H9 (cell line): ENCODE measurements at regions not wholly inside any gene's neighbourhood (a gene's known extent, or its start where the extent isn't known, plus 50 kb on each side); places are given as distances from the start of the nearest gene placed in this dataset.

Source experiments
- DNase-seq: peaks from one replicate; pipeline ENCODE4 v3.0.0-alpha.2; 2017
- H2AFZ ChIP-seq: one replicate; pipeline ENCODE4 v1.6.1; 2013; ENCODE audit warnings: mild to moderate bottlenecking, low read length, control low read depth, moderate library complexity
- H2AK5ac ChIP-seq: 2 replicates; pipeline ENCODE4 v1.6.1; 2013; ENCODE audit warnings: low read length, control low read depth, mixed read lengths; ENCODE audit not compliant: insufficient read length
- H2BK120ac ChIP-seq: one replicate; pipeline ENCODE4 v1.6.1; 2013; ENCODE audit warnings: low read depth, mild to moderate bottlenecking, low read length, control low read depth, inconsistent platforms; ENCODE audit not compliant: poor library complexity, severe bottlenecking
- H2BK12ac ChIP-seq: 2 replicates; pipeline ENCODE4 v1.6.1; 2013; ENCODE audit warnings: low read length, control low read depth, mixed read lengths, low read depth; ENCODE audit not compliant: insufficient read length
- H2BK15ac ChIP-seq: 2 replicates; pipeline ENCODE4 v1.6.1; 2013; ENCODE audit warnings: low read depth, low read length, control low read depth
- H2BK20ac ChIP-seq: one replicate; pipeline ENCODE4 v1.6.1; 2013; ENCODE audit warnings: low read depth, mild to moderate bottlenecking, low read length, control low read depth, inconsistent platforms; ENCODE audit not compliant: poor library complexity, severe bottlenecking
- H2BK5ac ChIP-seq: 2 replicates; pipeline ENCODE4 v1.6.1; 2013; ENCODE audit warnings: low read length, control low read depth, mixed read lengths; ENCODE audit not compliant: insufficient read length
- H3K14ac ChIP-seq: 2 replicates; pipeline ENCODE4 v1.6.1; 2013; ENCODE audit warnings: low read length, control low read depth; ENCODE audit not compliant: insufficient read depth
- H3K18ac ChIP-seq: 2 replicates; pipeline ENCODE4 v1.6.1; 2013; ENCODE audit warnings: low read depth, mild to moderate bottlenecking, mixed read lengths, low read length, control low read depth; ENCODE audit not compliant: insufficient read length
- H3K23ac ChIP-seq: 2 replicates; pipeline ENCODE4 v1.6.1; 2013; ENCODE audit warnings: low read length, control low read depth, mixed read lengths, low read depth; ENCODE audit not compliant: insufficient read length
- H3K23me2 ChIP-seq: 2 replicates; pipeline ENCODE4 v1.6.1; 2013; ENCODE audit warnings: low read depth, mild to moderate bottlenecking, mixed read lengths, low read length, control low read depth; ENCODE audit not compliant: insufficient read length, poor library complexity, severe bottlenecking
- H3K27ac ChIP-seq: 2 replicates; pipeline ENCODE4 v1.5.1; 2013; ENCODE audit warnings: low read length, control low read depth, mixed read lengths, low read depth; ENCODE audit not compliant: insufficient read length
- H3K27me3 ChIP-seq: 2 replicates; pipeline ENCODE4 v1.6.1; 2013; ENCODE audit warnings: low read length, control low read depth, inconsistent platforms; ENCODE audit not compliant: insufficient read depth
- H3K4ac ChIP-seq: 2 replicates; pipeline ENCODE4 v1.6.1; 2013; ENCODE audit warnings: low read depth, mild to moderate bottlenecking, control low read depth, inconsistent platforms, low read length, moderate library complexity
- H3K4me1 ChIP-seq: 2 replicates; pipeline ENCODE4 v1.6.1; 2013; ENCODE audit warnings: low read length, control low read depth, inconsistent platforms; ENCODE audit not compliant: insufficient read depth
- H3K4me2 ChIP-seq: 2 replicates; pipeline ENCODE4 v1.6.1; 2013; ENCODE audit warnings: low read length, control low read depth, mixed read lengths; ENCODE audit not compliant: insufficient read length, insufficient read depth
- H3K56ac ChIP-seq: 2 replicates; pipeline ENCODE4 v1.6.1; 2013; ENCODE audit warnings: low read depth, mild to moderate bottlenecking, mixed read lengths, low read length, control low read depth; ENCODE audit not compliant: insufficient read length
- H3K79me1 ChIP-seq: 2 replicates; pipeline ENCODE4 v1.6.1; 2013; ENCODE audit warnings: low read depth, mild to moderate bottlenecking, moderate library complexity, low read length, control low read depth, inconsistent platforms; ENCODE audit not compliant: insufficient read depth, poor library complexity, severe bottlenecking
- H3K79me2 ChIP-seq: 2 replicates; pipeline ENCODE4 v1.6.1; 2013; ENCODE audit warnings: low read length, control low read depth, inconsistent platforms; ENCODE audit not compliant: insufficient read depth
- H3K9ac ChIP-seq: 2 replicates; pipeline ENCODE4 v1.6.1; 2013; ENCODE audit warnings: low read length, control low read depth, mixed read lengths; ENCODE audit not compliant: insufficient read length; ENCODE audit errors: extremely low read depth
- H3K9me3 ChIP-seq: one replicate; pipeline ENCODE4 v1.6.1; 2013; ENCODE audit warnings: low read depth, low read length, inconsistent platforms; ENCODE audit not compliant: control insufficient read depth
- H3T11ph ChIP-seq: one replicate; pipeline ENCODE4 v1.6.1; 2013; ENCODE audit warnings: mild to moderate bottlenecking, low read length, control low read depth, inconsistent platforms
- H4K20me1 ChIP-seq: one replicate; pipeline ENCODE4 v1.6.1; 2013; ENCODE audit not compliant: control insufficient read depth, insufficient read length, insufficient read depth
- H4K5ac ChIP-seq: 2 replicates; pipeline ENCODE4 v1.6.1; 2013; ENCODE audit warnings: low read depth, mild to moderate bottlenecking, mixed read lengths, low read length, control low read depth; ENCODE audit not compliant: insufficient read length
- H4K8ac ChIP-seq: replicated peaks from 2 replicates; pipeline ENCODE4 v1.6.1; 2013; ENCODE audit warnings: low read length, control low read depth, mixed read lengths, low read depth; ENCODE audit not compliant: insufficient read length
- H4K91ac ChIP-seq: 2 replicates; pipeline ENCODE4 v1.6.1; 2013; ENCODE audit warnings: low read depth, mild to moderate bottlenecking, moderate library complexity, mixed read lengths, low read length, control low read depth; ENCODE audit not compliant: insufficient read length
- H3K27ac Mint-ChIP-seq, 3 experiments: 2 replicates in 2 of 3; 3 replicates in 1 of 3; pipeline ENCODE4 v1.8.0; 2020 to 2021; ENCODE audit warnings: mixed read lengths in 3 of 3, mild to moderate bottlenecking in 1 of 3, moderate library complexity in 1 of 3
- H3K27me3 Mint-ChIP-seq: 2 replicates; pipeline ENCODE4 v1.8.0; 2021; ENCODE audit warnings: low read depth, mild to moderate bottlenecking, moderate library complexity, mixed read lengths
- H3K36me3 Mint-ChIP-seq, 3 experiments: 2 replicates in 2 of 3; 3 replicates in 1 of 3; pipeline ENCODE4 v1.8.0; 2020 to 2021; ENCODE audit warnings: low read depth in 3 of 3, mixed read lengths in 3 of 3; ENCODE audit not compliant: insufficient read depth in 1 of 3
- H3K4me1 Mint-ChIP-seq, 2 experiments: 2 replicates each; pipeline ENCODE4 v1.8.0; 2020; ENCODE audit warnings: mixed read lengths in 2 of 2
- H3K4me3 Mint-ChIP-seq, 2 experiments: 2 replicates in 1 of 2; 3 replicates in 1 of 2; pipeline ENCODE4 v1.8.0; 2020 to 2021; ENCODE audit warnings: mild to moderate bottlenecking in 2 of 2, mixed read lengths in 2 of 2, moderate library complexity in 1 of 2
- H3K9me3 Mint-ChIP-seq, 2 experiments: 2 replicates in 1 of 2; 3 replicates in 1 of 2; pipeline ENCODE4 v1.8.0; 2020; ENCODE audit warnings: mild to moderate bottlenecking in 2 of 2, mixed read lengths in 2 of 2, moderate library complexity in 1 of 2
- CTCF ChIP-seq: fragments of 200-600 bp; sonication (generic); conservative IDR thresholded peaks from 3 replicates; pipeline ENCODE4 v1.8.0; 2021; ENCODE audit warnings: antibody characterized with exemption, mild to moderate bottlenecking
- WGBS: extraction: QIAGEN DNeasy Blood & Tissue Kit; methylation state at CpG from one replicate; pipeline ENCODE4 v1.1.7; 2013; ENCODE audit warnings: missing lambda C conversion rate, low lambda C conversion rate, mixed read lengths; ENCODE audit not compliant: insufficient read length; ENCODE audit errors: extremely low coverage; 5-methylcytosine and 5-hydroxymethylcytosine counted together

GRCh38 chr3:147159141-147159540, 247.2 kb downstream of the ZIC4 start:
- Histone ChIP-seq H3K79me1 (no peaks in the 10 kb centered on the region), H4K8ac (no peak overlapping the region)
- whole genome bisulfite sequencing: no CpG with 5 or more reads among the region's 1 CpG

More at GRCh38 chr3:147159141-147159540, 247.2 kb downstream of the ZIC4 start:
- Histone ChIP-seq H3K79me2 (no peaks in the 10 kb centered on the region), H3K4me1 (no peaks in the 10 kb centered on the region; the same call in 1 of the 2 replicates), H2AK5ac (no peak overlapping the region), H2AFZ (no peak overlapping the region), H2BK120ac (no peak overlapping the region), H3T11ph (no peak overlapping the region), H3K4me2 (no peak overlapping the region), H3K27me3 (no peaks in the 10 kb centered on the region), H2BK15ac (no peak overlapping the region), H2BK12ac (no peak overlapping the region), H3K9me3 (no peaks in the 10 kb centered on the region), H3K23ac (no peak overlapping the region), H3K9ac (no peak overlapping the region), H3K56ac (no peak overlapping the region), H2BK20ac (no peak overlapping the region), H3K18ac (no peak overlapping the region), H3K14ac (no peak overlapping the region), H4K5ac (no peak overlapping the region), H2BK5ac (no peak overlapping the region), H3K23me2 (no peaks in the 10 kb centered on the region), H4K91ac (no peak overlapping the region), H3K4ac (no peak overlapping the region), H4K20me1 (no peaks in the 10 kb centered on the region), H3K27ac (no peak overlapping the region)
- Mint-ChIP-seq H3K9me3 (peaks cover 9 to 10% of the 10 kb centered on the region in 2 experiments; a peak in 4 of 5 replicates), H3K27ac (no peak overlapping the region), H3K36me3 (peaks cover 0 to 9% (median 6%) of the 10 kb centered on the region in 3 experiments; a peak in 4 of 7 replicates), H3K4me3 (no peak overlapping the region), H3K4me1 (no peaks in the 10 kb centered on the region; a peak in 1 of 4 replicates), H3K27me3 (no peaks in the 10 kb centered on the region; the same call in 1 of the 2 replicates)
- no peak for TF ChIP-seq CTCF
- no peak for DNase-seq
